ENCODE measurements at regions not wholly inside any gene's neighbourhood (a gene's known extent, or its start where the extent isn't known, plus 50 kb on each side); places are given as distances from the start of the nearest gene placed in this dataset.

GRCh38 chr3:16728770-16729745, 123.8 kb upstream of the DAZL start:
- Mint-ChIP-seq H3K36me3 (ENCODE audit: low read depth, unreplicated experiment) (peaks cover 4% of the 10 kb centered on the region), H3K27me3 (ENCODE audit: unreplicated experiment) (peaks cover 1% of the 10 kb centered on the region), H3K9me3 (ENCODE audit: unreplicated experiment) (peaks cover 6% of the 10 kb centered on the region), H3K27ac (ENCODE audit: unreplicated experiment) (no peak overlapping the region), H3K4me3 (ENCODE audit: unreplicated experiment) (no peak overlapping the region), H3K4me1 (ENCODE audit: unreplicated experiment) (no peaks in the 10 kb centered on the region)
- no peak for DNase-seq (ENCODE audit: low spot score)
- TF ChIP-seq, protein P1, sequence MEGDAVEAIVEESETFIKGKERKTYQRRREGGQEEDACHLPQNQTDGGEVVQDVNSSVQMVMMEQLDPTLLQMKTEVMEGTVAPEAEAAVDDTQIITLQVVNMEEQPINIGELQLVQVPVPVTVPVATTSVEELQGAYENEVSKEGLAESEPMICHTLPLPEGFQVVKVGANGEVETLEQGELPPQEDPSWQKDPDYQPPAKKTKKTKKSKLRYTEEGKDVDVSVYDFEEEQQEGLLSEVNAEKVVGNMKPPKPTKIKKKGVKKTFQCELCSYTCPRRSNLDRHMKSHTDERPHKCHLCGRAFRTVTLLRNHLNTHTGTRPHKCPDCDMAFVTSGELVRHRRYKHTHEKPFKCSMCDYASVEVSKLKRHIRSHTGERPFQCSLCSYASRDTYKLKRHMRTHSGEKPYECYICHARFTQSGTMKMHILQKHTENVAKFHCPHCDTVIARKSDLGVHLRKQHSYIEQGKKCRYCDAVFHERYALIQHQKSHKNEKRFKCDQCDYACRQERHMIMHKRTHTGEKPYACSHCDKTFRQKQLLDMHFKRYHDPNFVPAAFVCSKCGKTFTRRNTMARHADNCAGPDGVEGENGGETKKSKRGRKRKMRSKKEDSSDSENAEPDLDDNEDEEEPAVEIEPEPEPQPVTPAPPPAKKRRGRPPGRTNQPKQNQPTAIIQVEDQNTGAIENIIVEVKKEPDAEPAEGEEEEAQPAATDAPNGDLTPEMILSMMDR (IDR thresholded peaks at IDR 0.05; ENCODE audit: unreplicated experiment): no peak

DNA sequence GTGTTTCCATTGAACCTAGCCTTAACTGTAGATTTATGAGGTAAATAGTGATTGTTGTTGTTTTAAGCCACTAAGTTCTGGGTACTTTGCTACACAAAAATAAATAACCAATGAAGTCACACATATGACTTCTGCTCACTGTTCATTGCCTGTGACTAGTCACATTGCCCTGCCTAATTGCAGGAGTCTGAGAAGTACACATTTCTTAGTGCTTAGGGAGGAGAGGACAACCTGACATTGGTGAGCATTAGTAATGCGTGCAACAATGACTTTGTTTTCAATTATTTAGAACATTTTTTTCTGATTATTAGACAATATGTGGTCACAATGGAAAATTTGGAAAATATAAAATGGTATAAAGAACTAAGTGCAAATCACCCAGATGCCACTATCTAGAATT, 133.2 kb upstream of the DAZL start:
- no peak for DNase-seq (ENCODE audit: low spot score)
- Mint-ChIP-seq H3K27me3 (ENCODE audit: unreplicated experiment) (no peaks in the 10 kb centered on the region), H3K4me3 (ENCODE audit: unreplicated experiment) (no peak overlapping the region), H3K4me1 (ENCODE audit: unreplicated experiment) (no peaks in the 10 kb centered on the region), H3K9me3 (ENCODE audit: unreplicated experiment) (peaks cover 5% of the 10 kb centered on the region), H3K27ac (ENCODE audit: unreplicated experiment) (no peak overlapping the region), H3K36me3 (ENCODE audit: low read depth, unreplicated experiment) (no peaks in the 10 kb centered on the region)
- TF ChIP-seq, protein P1 (IDR thresholded peaks at IDR 0.05; ENCODE audit: unreplicated experiment): no peak

- Mint-ChIP-seq H3K4me3 (ENCODE audit: unreplicated experiment) (no peak overlapping the region), H3K4me1 (ENCODE audit: unreplicated experiment) (no peaks in the 10 kb centered on the region), H3K27ac (ENCODE audit: unreplicated experiment) (no peak overlapping the region), H3K9me3 (ENCODE audit: unreplicated experiment) (peaks cover 5% of the 10 kb centered on the region), H3K27me3 (ENCODE audit: unreplicated experiment) (no peaks in the 10 kb centered on the region), H3K36me3 (ENCODE audit: low read depth, unreplicated experiment) (no peaks in the 10 kb centered on the region)
- DNase-seq (ENCODE audit: low spot score): no peak
- TF ChIP-seq, protein P1 (IDR thresholded peaks at IDR 0.05; ENCODE audit: unreplicated experiment): no peak
Observed at GRCh38 chr3:16739541-16740105, 134.4 kb upstream of the DAZL start.

DNA sequence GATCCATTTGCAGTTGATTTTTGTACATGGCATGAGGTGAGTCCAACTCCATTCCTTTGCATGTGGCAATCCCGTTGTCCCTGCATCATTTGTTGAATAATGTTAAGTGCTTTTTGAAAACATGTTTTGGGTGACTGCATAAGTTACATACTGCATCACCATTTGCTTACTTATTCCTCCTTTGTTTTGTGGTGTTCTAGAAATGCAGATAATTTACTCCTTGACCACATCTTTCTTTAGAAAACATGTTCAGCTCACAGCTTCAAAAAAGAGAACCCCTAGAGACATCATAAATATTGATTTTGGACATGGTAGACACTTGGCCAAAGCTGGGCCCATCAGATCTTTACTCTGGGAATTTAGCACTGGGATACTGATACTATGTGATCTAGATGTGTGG, 135.3 kb upstream of the DAZL start:
- H3K36me3 Mint-ChIP-seq (ENCODE audit: low read depth, unreplicated experiment): no peaks in the 10 kb centered on the region
- H3K4me1 Mint-ChIP-seq (ENCODE audit: unreplicated experiment): no peaks in the 10 kb centered on the region
- no peak for DNase-seq (ENCODE audit: low spot score)
- H3K9me3 Mint-ChIP-seq (ENCODE audit: unreplicated experiment): peaks cover 3% of the 10 kb centered on the region
- TF ChIP-seq, protein P1 (IDR thresholded peaks at IDR 0.05; ENCODE audit: unreplicated experiment): no peak
- H3K27ac Mint-ChIP-seq (ENCODE audit: unreplicated experiment): no peak overlapping the region
- no peaks in the 10 kb centered on the region for H3K27me3 Mint-ChIP-seq (ENCODE audit: unreplicated experiment)
- H3K4me3 Mint-ChIP-seq (ENCODE audit: unreplicated experiment): no peak overlapping the region
